Fibroblast of villous mesenchyme (primary cell): ENCODE measurements at regions not wholly inside any gene's neighbourhood (a gene's known extent, or its start where the extent isn't known, plus 50 kb on each side); places are given as distances from the start of the nearest gene placed in this dataset.

Experiments used
- DNase-seq: peaks from one replicate; pipeline ENCODE4 v3.0.0-alpha.2; 2010; ENCODE audit warnings: low read depth
- H3K4me3 ChIP-seq: 2 replicates; pipeline ENCODE4 v1.5.1; 2011; ENCODE audit warnings: low read depth, mild to moderate bottlenecking, low read length
- TF ChIP-seq, protein P1 (sequence below): IDR thresholded peaks from 2 replicates; pipeline ENCODE4 v1.5.1; 2012; ENCODE audit warnings: low read depth, mild to moderate bottlenecking, low read length; ENCODE audit not compliant: insufficient read depth

DNA sequence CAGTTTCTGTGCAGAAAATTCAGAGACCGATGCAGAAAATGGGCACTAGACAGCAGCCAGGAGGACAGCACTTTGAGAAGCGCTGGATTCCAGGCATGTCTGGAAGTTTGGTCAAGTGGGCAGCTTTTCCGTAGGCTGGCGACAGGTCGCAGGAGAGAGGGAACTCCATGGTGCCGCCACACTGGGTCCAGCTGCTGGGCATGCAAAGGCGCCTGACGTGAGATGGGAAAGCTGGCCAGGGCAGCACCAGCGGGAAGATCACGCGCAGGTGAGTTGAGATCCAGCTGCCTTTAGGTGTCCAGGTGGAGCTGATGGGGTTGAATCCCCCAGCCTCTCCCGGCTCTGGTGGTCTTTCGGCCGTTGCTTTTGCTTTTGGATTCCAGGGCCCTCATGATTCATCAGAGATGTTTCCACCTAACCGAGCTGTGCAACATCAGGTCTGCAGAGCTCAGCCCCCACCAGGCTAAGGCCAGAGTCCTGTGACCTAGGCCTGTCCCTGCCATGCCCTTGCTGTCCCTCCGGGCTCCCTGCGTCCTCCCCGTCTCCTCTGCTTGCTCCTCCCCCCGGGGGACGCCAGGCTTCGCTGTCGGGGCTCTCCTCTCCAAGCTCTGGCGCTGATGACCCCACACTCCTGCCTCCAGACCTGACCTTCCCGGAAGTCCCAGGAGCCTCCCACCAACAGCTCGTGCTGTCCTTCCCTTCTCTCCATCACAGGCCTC lies 1001.7 kb downstream of the BRD1 start:
- DNase-seq: no peak
- TF ChIP-seq, protein P1, sequence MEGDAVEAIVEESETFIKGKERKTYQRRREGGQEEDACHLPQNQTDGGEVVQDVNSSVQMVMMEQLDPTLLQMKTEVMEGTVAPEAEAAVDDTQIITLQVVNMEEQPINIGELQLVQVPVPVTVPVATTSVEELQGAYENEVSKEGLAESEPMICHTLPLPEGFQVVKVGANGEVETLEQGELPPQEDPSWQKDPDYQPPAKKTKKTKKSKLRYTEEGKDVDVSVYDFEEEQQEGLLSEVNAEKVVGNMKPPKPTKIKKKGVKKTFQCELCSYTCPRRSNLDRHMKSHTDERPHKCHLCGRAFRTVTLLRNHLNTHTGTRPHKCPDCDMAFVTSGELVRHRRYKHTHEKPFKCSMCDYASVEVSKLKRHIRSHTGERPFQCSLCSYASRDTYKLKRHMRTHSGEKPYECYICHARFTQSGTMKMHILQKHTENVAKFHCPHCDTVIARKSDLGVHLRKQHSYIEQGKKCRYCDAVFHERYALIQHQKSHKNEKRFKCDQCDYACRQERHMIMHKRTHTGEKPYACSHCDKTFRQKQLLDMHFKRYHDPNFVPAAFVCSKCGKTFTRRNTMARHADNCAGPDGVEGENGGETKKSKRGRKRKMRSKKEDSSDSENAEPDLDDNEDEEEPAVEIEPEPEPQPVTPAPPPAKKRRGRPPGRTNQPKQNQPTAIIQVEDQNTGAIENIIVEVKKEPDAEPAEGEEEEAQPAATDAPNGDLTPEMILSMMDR: no peak

DNA sequence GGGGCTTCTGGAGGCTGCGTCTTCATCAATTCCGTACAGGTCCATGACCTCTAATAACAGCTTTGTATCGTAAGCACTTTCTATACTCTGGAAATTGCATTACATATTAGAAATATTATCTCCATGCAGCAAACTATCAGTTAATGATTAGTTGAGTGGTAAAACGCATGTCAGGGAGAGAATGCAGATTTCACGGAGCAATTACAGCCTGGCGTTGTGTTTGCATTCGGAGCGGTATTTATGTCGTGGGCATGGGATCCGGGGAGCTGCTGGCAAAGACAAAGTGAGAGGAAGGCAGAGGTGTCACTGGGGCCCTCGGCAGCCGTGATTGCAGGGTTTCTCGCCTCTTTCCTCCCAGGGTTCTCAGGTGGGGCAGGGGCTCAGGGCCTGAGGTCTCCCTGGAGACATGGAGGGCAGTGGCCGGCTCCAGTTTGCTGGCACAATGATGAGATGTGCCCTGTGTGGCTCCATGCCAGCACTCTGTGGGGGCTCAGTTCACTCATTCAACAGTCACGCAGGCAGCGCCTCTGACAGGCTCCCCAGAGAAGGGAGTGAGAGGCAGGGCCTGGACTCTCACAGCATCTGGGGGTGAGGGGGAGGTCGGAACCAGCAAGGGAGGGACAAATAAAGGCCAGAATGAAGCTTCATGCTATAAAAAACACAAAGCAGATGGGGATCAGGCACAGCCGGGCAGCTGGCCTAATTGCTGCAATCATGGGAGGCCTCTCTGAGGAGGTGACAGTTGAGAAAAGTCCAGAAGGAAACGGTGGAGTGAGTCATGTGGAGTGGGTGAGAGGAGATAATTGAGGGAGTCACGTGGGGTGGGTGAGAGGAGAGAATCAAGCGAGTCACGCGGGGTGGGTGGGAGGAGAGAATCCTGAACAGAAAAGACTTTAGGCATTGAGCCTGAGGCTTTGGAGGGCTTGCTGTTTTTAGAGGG lies 1002.7 kb downstream of the BRD1 start:
- TF ChIP-seq, protein P1: no peak
- no peak for DNase-seq
- no peak overlapping the region for H3K4me3 ChIP-seq

More for the DNA sequence above, 1001.7 kb downstream of the BRD1 start:
- H3K4me3 ChIP-seq: no peak overlapping the region

DNA sequence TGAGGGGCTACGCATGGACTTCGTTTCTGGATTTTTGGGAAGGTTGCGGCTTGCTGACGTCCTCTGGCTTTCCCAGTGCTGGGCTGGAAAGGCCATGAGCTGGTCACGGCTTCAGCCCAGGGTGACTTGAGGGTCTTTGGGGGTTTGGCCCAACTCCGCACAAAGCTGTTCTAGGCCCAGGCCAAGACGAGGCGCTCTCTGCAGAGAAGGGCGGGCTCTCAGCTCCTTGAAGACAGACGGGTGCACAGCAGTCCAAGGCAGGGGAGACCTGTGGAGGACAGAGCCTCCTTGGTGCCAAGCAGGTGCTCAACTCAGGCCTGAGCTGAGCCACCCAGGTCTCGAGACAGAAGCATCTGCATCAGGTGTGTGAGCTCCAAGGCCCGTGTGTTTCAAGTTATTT lies 1003.7 kb downstream of the BRD1 start:
- no peak for DNase-seq
- TF ChIP-seq, protein P1: no peak
- no peak overlapping the region for H3K4me3 ChIP-seq

DNA sequence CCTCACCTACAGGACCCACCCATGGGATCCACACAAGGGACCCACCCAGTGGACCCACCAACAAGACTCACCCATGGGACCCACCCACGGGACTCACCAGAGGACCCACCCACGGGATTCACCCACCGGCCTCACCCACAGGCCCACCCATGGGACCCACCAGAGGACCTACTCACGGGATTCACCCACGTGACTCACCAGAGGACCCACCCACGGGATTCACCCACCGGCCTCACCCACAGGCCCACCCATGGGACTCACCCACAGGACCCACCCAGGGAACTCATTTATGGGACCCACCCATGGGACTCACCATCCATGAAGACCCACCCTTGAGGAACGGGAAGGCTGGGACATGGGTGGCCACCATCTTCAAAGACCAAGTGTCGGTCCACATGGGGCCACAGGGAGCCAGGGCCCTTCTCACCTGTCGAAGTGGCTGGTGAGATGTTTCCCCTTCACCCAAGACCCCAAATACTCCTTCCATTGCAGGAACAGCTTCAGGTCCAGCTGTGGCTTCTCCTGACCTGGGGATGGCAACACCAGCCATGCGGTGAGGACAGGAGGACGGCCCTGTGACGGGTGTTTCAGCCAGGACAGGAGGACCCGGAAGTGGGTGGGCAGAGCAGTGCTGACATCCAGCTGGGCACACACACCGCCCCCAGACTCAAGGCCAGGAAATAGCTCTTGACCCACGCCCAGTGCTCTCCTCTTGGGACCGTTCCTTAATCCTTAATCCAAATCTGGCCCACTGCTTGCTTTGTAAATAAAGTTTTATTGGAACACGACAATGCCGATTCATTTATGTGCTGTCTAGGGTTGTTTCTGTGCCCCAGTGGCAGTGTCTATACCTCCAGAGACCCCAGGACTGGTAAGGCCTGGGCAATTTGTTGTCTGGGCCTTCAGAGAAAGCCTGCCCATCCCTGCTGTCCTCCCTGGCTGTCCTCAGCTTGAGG lies 1005.1 kb downstream of the BRD1 start:
- no peak for DNase-seq
- TF ChIP-seq, protein P1: no peak
- H3K4me3 ChIP-seq: no peak overlapping the region

DNA sequence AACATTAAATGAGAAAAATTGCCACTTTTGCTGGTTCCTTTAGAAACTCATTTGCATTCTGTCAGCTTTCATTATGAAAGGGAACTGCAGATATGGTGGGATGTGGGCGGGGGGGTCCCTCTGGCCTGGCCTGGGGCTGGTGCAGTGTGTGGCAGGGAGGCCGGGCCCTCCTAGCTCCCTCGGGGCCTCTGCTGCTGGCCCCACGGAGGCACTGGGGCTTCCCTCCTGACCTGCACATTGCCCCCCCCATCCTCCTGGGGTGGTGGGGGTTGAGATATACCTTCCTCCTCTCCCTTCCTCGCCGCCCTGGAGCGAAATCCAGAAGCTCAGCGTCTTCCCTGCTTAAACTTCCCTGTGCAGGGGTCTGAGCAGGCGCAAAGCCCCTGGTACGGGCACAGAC lies 1005.9 kb downstream of the BRD1 start:
- TF ChIP-seq, protein P1: no peak
- no peak for DNase-seq
- no peak overlapping the region for H3K4me3 ChIP-seq

DNA sequence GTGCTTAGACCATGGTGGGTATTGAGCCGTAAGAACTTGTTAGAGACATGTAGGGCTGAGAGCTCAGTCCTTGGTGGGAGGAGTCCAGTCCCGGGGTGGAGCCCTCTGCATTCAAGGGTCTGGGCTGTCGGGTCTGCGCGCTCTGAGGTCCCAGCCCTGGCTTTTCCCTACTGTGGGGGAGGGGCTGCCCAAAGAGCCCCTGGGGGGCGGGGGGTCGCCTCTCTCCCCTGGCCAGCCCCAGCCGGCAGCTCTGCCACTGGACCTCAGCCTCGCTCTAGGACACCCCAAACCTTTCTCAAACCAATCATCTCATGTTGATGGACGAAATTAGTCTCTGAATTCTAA lies 1006.4 kb downstream of the BRD1 start:
- TF ChIP-seq, protein P1: no peak
- H3K4me3 ChIP-seq: no peak overlapping the region
- DNase-seq: no peak
